Endometrial microvascular endothelial cells (primary cell): ENCODE measurements at regions not wholly inside any gene's neighbourhood (a gene's known extent, or its start where the extent isn't known, plus 50 kb on each side); places are given as distances from the start of the nearest gene placed in this dataset.
"Not testable (repeated sequence)": the region's sequence is repeated elsewhere in the genome, so short reads cannot be mapped to it uniquely, and the experiment has no call there.

Source experiments
- in situ Hi-C: cut with HindIII; loops from 2 replicates; pipeline ENCODE4 v1.10.0; 2017; ENCODE audit warnings: low sequenced_read_pairs, low pct_unique_long_range_greater_than_20kb; ENCODE audit errors: inconsistent ontology term

DNA sequence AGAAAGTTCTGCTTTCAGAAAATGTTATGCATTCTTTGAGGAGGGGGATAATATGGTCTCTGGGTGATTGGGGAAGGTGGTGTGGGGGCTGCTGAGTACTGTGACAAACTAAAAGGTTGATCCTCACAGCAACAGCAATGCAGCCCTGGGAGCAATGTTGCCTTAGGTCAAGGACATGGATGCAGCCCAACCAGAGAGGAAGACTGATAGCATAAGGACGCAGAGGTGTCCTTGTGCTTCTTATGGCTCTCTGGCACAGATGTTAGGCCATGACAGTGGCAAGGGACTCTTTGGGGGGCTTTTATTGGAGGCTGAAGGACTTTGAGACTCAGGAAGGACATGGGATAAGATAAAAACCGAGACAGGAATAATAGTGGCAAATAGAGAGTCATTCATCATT is 186.2 kb upstream of the PHACTR1 start:
- in situ Hi-C loops: no loop called here

DNA sequence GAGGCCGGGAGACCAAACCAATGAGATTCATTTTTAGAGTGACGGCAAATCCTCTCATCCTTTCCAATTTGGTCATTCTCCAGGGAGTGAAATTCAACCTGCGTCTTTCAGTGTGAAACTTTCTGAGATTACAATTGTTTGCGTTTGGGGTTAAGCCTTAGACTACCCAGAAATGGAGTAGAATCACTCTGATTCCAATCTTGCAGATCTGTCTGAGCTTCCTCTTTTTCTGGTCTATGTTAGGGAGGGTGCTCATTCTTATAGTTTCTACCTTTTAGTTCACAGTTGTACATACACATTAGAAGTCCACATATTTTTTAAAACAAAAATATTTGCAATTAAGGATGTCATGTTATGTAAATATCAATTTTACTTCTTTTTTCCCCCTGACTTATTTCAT is 183.0 kb upstream of the PHACTR1 start:
- in situ Hi-C loops: no loop called here

DNA sequence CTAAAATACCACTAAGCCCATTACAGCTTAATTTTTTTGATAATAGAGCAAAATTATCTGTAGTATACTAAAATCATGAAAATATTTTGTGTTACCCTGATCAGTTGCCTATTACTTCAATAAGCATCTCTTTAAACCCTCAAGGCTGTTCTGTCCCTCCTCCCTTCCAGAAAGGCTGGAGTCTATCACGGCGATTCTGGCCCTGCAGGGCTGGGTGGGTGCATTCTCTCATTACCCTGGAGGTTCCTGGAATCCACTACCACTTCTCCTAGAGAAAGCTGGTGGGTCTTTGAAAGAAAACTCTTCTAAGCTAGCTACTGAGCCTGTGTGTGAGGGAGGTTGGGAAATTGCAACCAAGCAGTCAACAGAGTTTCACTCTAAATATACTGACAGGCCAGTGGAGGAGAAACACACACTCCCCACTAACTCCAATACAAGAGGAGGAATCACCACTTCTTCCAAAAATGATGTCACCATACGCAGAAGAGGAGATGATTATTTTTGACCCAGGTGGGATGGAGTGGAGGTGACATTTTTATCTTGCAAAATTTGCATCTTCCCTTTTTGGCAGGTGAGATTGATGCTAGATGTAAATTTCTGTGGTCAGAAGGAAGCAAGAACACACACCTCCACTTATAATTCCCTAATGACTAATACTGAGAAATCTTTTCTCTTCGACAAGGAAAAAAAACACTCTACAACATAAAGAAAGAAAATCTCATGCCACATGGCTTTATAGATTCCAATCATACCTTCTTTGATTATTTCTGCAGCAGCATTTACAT is 182.3 kb upstream of the PHACTR1 start:
- in situ Hi-C loops: no loop called here

DNA sequence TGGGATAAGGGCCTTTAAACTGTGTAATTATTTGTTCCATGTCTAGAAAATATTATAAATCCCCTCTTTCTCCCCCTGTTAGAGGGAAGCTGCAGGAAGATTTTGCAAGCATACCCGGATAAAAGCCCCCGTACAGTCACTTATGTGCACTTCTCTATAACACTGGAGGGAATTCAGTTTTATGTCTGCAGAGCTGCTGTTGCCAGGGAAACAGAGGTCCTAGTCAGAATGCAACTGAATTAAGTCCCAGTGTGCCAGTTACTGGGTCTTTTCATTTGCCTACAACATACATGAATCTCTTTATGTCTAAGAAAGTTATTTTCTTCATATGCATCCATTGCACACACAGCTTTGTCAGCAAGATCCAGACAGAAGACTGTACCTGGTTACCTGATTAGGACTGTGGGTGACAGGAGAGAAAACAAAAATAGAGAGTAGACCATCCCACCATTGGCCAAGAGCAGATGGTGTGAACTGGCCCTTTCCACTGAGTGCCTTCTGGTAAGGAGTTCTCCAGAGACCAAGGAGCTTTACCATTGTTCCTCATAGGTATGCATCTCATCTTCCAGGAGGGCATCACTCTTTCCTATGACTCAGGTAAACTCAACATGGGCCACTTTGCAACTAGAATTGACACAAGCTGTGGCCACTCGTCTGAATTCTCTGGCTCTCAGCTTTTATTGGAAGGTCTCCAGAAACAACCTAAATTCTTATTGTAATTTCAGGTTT is 180.8 kb upstream of the PHACTR1 start:
- in situ Hi-C loops: no loop called here

DNA sequence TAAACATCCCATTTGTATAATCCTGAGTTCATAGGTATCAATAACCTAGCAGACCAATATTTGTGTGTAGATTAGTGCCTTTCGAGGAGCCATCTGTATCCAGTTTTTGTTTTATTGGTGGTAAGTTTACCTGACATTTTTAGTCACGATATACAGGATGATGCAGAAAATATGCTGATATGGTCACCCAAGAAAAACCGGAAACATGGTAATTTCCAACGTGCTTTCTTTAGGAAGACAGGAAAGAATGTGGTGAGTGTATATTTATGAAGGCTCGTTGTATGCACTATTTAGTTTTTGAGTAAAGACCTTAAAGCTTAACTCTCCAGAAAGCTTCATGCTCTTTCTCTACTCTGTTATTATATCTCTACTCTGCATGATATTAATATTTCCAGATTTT is 180.2 kb upstream of the PHACTR1 start:
- in situ Hi-C loops: no loop called here

DNA sequence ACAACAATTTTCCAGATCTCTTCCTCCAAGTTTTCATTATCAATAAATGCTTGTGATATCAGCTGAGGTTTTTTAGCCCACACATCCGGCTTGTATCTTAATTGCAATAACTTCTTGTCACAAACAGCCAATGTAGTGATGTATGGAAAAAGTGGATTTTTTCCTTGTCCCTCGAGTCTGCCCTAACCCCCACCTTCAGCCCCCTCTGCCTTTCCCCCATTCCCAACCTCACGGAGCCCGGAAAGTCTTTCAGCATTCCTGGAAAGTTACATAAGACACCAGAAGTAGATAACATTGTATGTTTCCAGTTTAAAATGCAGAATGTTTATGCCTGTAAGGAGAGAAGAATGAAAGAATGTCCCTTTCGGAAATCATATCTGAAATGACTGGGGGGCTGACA is 179.2 kb upstream of the PHACTR1 start:
- in situ Hi-C loops: no loop called here

DNA sequence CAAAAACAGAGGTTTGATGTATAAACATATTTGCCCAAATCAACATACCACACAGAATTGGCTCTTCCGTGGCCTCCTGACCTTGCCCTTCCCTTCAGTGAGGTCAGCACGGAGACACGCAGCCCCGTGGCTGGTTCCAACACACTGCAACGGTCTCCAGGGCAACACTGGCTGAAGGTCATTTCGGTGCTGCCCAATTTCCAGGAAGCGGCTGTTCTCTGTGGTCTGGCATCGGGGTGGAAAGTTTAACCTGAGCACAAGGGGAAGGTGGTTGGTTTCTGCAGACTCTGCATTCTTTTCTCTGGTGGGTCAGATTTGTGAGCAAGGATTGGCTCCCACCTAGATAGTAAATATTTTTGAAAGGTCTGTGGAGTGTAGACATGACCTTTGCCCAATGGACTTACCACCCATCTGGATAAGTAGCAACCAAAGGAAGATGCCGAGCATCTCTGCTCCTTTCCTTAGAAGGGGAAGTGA is 177.6 kb upstream of the PHACTR1 start:
- in situ Hi-C loops: no loop called here

DNA sequence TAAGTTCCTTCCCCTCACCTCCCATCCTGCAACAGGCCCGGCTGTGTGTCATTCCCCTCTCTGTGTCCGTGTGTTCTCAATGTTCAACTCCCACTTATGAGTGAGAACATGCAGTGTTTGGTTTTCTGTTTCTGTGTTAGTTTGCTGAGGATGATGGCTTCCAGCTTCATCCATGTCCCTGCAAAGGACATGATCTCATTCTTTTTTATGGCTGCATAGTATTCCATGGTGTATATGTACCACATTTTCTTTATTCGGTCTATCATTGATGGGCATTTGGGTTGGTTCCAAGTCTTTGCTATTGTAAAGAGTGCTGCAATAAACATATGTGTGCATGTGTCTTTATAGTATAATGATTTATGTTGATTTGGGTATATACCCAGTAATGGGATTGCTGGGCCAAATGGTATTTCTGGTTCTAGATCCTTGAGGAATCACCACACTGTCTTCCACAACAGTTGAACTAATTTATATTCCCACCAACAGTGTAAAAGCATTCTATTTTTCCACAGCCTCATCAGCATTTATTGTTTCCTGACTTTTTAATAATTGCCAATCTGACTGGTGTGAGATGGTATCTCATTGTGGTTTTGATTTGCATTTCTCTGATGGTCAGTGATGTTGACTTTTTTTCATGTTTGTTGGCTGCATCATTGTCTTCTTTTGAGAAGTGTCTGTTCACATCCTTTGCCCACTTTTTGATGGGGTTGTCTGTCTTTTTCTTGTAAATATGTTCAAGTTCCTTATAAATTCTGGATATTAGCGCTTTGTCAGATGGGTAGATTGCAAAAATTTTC is 174.1 kb upstream of the PHACTR1 start:
- in situ Hi-C loops: not testable (repeated sequence)

DNA sequence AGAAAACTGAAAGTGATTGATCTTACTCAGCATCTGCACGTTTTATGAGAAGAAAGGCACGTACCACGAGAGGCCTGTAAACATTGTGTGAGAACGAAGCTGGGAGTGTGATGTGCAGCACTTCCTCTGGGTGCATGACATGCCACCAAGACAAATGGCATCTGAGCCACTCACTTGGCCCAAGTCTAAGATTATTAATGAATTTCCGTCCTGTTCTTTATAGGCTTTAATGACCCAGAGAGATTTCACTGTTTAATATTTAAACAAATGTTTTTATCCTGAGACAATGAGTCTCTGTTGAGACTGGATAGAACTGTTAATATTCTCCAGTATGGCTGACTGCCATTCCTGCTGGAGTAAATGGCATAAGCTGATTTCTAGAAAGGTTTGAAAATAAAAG is 172.6 kb upstream of the PHACTR1 start:
- in situ Hi-C loops: no loop called here

DNA sequence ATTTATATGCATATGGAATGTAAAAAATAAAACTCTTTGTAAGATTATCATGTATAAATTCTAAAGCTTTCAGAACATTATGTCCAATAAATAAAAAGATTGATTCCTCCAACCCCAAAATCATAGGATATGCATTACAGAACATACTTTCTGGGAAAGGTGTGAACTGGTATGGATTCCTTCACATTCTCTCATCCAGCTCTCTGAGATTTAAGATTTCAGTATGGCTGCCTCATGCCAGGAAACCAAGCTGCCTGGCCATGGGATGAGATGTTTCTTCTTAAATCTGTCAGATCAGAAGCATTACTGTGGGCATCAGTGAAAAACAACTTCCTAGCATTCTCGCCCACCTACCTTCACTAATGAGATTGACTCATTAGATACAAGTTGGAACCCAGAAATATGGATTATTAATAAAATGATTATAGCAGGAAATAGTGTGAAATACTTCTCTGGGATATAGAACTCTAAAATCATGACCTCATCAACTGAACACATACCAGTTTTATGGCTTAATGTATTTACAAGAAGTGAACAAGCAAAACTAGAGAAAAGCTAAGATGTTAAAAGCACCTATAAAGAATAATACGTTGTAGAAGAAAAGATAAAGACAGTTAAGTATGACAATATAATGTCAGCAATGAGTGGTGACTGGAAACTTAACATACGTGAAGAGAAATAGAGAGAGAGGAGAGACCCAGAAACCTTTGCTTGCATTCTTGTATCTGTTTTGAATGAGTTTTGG is 171.6 kb upstream of the PHACTR1 start:
- in situ Hi-C loops: no loop called here

DNA sequence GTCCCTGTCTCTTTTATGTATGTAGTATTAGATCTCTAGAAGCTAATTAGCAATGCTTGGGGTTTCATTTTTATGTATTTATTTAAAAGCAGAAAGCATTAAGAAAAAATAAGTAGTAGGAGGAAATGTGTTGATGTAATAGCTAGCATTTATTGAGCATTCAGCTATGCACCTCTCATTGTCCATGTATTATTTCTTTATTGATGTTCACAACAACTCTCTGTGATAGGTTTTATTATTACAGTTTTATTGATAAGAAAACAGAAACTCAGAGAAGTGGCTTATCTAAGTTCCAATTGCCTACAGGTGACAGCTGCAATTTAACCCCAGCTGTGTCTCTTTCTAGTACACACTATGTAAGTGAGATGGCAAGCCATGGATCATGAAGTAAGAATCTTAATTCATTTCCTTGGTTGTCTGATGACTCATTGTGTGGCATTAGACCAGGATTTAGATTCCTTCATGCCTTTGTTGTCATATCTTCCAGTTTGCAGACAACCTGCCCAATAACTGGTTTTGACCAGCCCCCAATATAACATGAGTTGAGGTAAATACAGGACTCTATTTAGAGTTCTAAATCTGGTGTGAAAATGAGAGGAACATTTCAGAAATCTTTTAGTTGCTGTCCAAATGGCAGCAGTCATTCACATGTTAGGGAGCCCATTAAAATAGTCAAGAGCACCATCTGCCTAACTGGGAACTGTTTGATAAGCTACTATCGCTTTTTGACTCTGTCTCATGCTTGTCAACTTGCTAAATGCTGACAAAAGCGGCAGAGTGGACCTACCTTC is 170.8 kb upstream of the PHACTR1 start:
- in situ Hi-C loops: no loop called here

DNA sequence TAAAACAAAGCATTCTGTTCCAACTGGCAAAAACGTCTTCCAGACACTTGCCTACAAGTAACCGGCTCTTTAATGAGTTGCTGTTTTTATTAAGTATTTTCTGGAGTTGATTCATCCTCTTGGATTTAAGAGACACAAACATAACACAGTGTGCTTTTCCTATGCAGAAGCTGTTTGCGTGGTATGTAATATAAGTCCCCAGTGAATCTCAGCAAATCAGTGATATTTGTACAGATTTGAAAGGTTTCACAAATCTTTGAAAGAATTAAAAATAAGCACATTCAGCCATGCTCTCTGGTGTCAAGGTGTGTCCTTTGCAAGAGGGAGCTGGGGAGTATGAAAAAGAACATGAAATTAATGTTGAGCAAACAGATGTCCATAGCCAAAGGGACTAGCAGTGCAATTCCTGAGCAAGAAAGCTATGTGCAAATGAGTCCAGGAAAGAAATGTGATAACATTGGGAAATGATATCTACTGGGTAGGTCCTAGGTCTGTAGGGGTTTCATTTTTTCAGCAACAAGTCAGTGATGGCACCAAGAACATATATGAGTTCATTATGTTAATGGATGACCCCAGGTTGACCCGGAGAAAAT is 170.1 kb upstream of the PHACTR1 start:
- in situ Hi-C loops: no loop called here

DNA sequence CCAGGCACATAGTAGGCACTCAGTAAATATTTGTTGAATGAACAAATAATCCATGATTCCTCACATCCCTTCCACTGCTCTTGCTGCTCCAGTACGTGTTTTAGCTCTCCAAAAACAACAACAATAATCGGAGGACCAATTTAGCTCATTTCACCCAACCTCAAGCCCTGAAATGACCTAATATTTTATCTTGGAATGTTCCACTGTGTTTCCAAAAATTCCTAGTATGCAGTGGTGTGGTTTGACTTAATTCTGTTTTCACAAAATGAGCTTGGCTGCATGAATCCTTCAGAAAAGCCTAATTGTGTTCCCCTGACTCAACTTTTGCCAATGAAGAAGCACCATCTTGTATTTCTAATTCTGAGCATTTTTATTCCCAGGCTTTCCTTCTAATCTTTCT is 168.0 kb upstream of the PHACTR1 start:
- in situ Hi-C loops: no loop called here

DNA sequence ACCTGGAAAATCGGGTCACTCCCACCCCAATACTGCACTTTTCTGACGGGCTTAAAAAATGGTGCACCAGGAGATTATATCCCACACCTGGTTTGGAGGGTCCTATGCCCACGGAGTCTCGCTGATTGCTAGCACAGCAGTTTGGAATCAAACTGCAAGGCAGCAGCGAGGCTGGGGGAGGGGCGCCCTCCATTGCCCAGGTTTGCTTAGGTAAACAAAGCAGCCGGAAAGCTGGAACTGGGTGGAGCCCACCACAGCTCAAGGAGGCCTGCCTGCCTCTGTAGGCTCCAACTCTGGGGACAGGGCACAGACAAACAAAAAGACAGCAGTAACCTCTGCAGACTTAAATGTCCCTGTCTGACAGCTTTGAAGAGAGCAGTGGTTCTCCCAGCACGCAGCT is 167.1 kb upstream of the PHACTR1 start:
- in situ Hi-C loops: not testable (repeated sequence)

DNA sequence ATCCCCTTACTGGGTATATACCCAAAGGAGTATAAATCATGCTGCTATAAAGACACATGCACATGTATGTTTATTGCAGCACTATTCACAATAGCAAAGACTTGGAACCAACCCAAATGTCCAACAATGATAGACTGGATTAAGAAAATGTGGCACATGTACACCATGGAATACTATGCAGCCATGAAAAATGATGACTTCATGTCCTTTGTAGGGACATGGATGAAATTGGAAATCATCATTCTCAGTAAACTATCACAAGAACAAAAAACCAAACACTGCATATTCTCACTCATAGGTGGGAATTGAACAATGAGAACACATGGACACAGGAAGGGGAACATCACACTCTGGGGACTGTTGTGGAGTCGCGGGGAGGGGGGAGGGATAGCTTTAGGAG is 161.7 kb upstream of the PHACTR1 start:
- in situ Hi-C loops: not testable (repeated sequence)

DNA sequence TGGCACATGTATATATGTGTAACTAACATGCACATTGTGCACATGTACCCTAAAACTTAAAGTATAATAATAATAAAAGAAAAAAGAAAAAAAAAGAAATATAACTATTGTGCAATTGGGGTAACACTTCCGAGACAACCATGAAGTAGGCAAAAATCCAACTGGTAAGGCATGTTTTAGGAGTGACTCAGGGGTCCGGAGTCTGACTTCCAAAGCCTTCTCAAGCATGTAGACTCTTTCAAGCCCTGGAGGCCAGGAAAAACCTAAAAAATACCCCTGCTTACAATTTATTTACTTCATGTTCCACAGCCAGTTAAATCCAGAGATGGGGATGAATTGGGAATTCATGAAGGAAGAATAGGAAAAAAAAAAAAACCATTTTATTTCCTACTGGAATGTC is 161.3 kb upstream of the PHACTR1 start:
- in situ Hi-C loops: no loop called here

DNA sequence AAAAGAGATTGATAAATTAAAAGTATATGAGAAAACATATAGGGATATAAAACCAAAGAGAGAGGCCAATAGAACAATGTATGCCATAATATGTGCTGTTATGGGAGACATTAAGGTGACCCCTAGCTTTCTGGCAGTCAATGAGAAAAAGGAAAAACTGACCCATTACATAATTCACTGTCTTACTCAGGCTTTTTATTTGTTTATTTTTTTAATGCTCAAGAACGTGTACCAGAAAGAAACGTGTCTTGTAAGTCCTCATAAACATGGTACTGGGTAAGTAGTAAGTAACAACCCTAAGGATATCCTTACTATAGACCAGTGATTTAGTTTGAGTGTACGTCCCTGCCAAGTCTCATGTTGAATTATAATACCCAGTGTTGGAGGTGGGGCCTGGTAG is 160.8 kb upstream of the PHACTR1 start:
- in situ Hi-C loops: no loop called here

DNA sequence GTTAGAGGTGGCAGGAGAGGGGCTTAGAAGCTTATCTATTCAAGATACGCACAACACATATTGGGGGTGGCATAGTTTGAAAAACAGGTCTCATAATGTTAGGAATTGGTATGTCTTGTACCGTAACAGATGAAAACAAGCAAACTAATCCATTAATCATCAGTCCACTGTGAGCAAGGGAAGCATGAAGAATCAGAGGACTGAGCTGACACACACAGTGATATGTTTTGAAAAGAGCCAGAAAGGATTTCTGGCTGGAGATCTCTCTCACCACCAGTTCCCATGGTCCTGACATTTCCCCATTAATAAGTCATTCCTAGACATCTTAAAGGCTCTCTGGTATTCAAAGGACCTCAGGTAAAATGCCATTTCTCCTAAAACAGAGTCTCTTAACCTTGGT is 158.8 kb upstream of the PHACTR1 start:
- in situ Hi-C loops: no loop called here
